Fibroblast of skin of abdomen (primary cell): ENCODE measurements at regions not wholly inside any gene's neighbourhood (a gene's known extent, or its start where the extent isn't known, plus 50 kb on each side); places are given as distances from the start of the nearest gene placed in this dataset.

Source experiments
- DNase-seq: peaks from one replicate; pipeline ENCODE4 v3.0.0-alpha.2; 2013

DNA sequence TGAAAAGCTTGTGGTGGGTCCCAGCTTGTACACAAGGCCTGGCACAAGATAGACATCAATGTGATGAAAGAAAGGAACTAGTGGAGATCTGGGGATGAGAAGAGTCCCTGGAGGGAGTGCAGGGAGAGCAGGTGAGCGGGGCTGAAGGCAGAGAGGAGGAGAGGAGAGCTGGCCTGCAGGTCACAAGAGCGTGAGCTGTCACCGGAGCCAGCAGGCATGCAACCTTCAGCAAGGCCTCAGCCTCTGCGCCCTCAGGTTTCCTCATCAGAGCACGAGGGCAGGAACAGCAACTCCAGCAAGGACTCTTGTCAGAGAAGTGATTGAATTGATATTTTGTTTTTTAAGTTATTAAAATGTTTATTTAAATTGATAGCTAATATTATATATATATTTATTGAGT lies 188.6 kb downstream of the CXCL12 start:
- DNase-seq: no peak

DNA sequence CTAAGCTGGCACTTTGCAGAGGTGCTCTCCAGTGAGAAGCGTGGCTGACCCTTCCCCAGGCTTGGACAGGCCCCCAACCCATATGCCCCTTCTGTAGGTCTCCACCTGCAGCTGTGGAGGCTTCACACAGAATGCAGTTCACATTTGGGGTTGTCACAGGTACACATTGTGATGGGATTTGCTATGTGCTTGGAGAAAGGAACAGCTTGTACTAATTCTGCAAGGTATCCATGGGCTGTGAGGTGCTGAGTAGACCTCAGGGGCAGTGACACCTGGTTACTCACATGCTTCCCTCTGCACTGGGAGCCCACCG lies 188.9 kb downstream of the CXCL12 start:
- DNase-seq: no peak

DNA sequence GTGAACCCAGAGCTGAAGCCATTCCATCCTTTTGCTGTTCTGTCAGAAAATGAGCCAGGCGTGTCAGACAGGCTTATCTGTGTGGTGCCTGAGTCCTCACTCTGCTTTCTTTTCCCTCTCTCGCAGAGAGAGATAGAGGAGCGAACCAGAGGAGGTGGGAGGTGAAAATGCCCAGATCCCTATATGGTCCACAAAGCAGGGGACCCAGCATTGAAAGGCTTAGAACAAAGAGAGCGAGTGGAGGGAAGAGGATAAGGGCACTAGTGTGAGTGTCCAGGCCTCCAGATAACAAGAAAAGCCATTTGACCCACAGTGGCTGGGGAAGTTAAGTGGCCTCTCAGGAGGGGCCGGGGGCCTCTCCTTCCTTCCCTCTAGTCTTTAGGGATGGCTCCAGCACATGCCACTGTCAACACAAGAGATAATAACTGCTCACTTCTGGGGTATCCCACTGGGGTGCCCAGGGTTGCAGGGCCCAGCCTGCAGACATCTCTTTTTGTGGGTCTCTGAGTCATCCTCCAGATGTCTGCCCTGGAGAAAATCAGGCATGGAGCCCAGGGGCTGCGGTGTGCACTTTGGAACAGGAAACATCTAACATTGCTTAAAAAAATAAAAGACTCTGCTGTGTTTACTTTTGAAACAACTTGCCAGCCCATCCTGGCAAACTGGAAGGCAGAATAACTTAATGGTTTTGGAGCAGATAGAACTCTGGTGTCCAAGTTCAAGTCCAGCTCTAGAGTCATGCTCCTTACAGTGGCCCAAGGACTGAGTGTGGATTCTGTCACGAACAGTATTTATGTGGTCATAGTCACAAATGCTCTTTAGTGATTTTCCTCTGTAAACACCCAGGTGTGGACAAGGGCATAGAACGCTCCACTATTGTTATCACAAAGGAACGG lies 189.5 kb downstream of the CXCL12 start:
- peak; percentile 93 for DNase-seq

DNA sequence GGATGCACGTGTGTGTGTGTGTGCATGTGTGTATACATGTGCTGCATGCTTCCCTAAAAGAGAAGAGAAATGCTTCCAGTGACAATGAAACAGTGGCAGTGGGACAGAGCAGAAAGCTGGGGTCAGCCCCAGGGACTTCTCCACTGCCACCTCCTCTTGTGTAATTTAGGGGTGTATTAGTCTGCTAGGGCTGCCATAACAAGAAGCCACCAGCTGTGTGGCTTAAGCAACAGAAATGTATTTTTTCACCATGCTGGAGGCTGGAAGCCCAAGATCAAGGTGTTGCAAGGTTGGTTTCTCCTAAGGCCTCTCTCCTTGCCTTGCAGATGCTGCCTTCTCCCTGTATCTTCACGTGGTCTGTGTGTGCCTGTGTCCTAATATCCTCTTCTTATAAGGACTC lies 190.5 kb downstream of the CXCL12 start:
- DNase-seq: no peak

DNA sequence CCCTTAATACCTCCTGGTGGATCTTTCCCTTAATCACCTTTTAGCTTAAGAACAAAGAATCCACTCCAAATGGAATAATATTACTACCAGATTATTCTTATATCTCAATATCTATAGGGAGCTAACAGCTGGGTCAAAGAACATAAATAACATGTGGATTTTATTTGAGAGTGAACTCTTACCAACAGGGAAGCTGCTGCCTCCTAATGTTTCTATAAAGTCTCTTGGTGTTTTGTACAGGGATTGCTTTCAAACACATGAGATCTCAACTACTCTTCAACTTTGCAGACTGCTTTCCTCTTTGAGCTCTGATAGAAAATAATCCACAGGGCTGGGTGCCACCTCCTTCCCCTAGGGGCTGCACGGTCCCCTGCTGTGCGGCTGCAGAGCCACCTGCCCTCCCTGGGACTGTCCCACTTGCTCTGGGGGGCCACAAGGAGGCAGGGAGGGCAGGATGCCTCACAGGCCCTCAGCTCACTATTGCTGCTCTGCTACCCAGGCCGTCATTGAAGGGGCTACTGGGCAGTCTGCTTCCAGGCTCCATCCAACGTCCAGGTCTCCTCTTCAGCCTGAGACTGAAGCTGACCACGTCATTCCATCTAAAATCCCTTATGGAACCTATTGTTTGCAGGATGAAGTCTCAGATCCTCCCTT lies 191.2 kb downstream of the CXCL12 start:
- DNase-seq: peak; percentile 35

DNA sequence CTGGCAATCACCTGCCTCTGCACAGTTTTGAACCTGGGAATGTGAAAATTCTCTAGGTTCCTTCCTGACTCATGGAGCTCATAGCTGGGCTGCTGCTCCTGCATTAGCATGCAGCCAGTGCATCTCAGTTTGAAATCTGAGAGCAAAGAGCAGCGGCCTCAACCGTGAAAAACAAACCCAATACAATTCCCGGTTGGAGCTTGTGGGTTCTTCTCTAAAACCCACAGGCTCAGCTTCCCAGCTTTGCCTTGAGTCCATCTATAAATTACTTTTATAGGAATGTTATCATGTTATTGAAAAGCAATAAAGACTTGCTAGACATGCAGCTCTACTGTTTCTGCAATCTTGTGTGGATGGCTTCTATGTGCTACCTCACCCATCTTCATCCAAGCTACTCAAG lies 191.7 kb downstream of the CXCL12 start:
- DNase-seq: peak; percentile 49

DNA sequence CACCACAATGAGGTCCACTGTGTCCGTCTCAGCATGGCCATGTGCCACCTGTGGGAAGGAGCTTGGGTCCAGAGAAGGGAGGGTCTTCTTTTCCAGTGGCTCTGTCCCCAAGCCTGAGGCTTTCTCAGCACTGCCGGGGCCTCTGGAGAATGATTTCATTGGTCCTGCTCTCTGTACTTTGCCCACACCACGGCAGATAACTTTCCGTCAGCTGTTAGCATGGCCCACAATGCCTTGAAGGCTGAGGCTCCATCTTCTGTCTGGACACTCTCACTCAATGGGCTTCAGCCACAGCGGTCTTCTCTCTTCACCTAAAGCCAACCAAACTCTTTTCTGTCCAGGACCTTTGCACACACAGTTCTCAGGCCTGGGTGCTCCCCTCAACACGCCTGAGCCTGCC lies 192.5 kb downstream of the CXCL12 start:
- no peak for DNase-seq

DNA sequence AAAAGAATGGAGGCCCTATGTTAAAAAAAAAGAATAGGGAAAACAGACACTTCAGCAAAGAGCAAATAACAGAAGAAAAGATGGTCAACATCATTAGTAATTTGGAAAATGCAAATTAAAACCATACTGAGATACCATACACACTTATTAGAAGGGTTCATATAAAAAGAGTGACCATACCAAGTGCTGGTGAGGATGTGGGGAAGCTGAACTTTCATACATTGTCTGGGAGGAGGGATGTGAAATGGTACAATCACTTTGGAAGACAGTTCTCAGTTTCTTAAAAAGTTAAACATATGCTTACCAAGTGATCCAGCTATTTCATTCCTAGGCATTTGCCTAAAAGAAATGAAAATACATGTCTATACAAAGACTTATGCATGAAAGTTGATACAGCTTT lies 194.4 kb downstream of the CXCL12 start:
- no peak for DNase-seq

DNA sequence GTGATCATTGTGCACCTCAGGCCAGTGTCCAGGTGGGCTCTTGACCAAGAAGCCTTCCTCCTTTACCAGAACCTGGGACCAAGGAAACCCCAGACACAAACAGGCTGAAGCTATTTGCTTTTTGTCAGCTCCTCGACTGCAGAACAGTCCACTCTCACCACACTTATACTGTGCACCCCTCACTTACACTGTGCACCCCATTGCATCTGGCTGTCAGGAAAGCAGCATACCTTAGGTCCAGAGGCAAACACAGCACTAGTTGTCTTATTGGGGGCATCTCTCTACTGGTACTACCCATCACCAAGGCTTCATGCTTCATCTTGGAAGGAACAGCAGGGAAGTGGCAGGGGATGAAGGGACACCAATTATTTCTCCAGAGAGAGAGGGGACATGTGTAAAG lies 198.1 kb downstream of the CXCL12 start:
- no peak for DNase-seq

DNA sequence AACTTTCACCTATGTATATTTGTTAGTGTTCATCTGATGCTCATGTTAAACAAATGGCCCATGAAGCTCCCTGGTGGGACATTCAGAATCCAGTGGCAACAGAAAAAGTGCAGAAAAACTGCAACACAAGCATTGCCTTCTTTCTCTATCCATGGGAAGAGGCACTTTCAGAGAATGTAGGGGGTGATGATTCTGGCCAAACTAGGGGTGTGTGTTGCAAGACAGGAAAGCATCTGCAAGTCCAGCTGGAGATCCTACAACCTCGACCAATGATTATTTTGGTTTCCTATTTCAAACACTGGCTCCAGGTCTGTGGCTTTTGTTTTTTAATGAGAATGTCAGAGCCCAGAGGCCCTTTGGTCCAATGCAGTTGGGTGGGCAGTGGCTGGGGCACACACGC lies 198.7 kb downstream of the CXCL12 start:
- DNase-seq: peak; percentile 51

DNA sequence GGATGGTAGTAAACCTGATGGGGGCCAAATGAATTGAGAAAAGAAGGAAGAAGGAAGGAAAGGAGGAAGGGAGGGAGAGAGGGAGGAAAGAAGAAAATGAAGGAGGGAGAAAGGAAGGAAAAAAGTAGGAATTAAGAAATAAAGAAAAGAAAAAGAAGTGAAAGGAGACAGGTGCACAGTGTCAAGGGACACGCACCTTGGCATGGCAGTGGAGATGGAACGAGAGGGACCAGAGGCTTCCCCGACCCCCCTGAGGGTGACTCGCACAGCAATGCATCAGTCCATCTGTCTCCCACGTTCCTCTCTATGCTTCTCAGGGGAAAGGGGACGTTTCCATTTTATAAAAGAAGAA lies 199.6 kb downstream of the CXCL12 start:
- DNase-seq: no peak

DNA sequence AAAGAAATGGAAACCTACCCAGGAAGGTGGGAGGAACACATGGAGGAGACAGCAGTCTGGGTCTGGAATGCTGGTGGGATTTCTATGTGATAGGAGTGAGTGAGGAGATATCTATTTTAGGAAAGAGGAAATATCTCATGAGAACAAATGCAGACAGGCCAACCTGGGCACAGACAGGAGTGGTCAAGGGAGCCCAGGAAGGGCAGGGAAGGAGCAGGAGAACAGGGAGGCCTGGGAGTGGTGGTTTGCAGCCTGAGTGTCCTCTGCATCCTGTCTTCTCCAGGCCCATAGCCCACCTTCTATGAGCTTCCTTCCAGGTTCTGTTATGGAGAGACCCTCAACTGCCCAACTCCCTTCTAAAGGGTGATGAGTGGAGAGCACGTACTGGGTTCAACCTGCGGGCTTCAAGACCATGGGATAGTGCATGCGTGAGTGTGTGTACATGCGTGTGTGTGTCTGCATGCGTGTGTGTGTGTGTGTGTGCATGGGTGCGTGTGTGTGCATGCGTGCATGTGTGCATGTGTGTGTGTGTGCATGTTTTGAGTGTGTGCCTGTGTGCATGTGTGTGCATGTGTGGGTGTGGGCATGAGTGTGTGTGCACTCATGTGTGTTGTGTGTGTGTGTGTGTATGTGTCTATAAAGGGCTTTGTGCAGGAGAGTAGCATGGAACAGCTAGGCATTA lies 200.1 kb downstream of the CXCL12 start:
- DNase-seq: no peak

DNA sequence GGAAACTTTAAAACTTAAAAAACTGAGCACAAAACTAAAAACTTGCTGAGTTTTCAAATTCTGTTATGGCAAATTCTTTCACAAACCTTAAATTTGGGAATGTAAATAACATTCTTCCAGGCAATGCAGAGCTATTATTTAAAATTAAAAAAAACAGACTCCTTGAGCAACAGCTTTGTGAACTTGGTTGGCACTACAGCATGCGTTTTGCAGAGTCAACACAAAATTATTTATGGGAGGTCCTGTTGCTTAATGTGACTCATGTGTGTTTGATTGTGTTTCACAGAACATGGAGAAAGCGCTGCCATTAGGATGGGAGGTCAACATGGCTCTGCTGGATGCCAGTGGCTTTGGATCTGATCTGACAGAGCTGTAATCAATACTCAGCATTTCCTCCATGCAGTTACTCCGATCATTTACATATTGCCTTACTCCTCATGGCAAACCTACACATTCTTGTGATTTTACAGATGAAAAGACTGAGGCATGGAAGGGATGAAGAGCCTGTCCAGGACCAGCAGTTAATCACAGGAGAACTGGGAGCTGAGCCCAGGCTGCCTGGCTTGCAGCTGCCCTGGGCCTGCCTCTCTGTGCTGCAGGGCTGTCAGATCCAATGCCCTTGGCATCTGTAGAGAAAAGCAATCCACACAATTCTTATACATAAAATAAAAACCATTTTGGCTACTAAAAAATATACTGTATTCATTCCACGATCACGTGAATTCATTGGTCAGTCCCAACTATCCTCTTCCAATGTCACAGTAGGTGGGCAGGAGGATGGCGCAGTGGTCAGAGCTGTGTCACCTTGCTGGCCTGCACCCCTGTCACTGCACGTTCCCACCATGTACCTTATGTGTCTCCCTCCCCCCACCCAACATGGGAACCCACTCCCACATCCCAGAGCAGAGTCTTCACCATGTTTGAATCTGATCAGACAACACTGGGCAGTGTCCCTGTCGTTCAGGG lies 200.9 kb downstream of the CXCL12 start:
- DNase-seq: peak; percentile 76

DNA sequence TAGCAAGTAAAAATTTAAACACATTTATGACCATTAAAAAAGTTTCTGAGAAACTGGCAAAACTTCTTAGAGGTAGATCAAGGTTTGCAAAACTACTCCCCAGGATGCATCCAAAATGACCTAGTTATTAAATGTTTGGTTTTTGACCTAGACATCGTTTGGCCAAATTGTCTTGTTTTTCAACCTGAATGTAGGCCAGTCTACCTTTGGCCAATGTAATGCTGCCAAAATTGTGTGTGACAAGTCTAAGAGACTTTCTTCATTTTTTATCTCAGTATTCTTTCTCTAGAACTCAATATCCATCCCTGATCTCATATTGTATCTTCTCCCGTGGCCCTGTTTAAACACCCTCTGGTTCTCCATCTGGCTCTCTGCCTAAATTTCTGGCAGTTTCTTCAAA lies 202.0 kb downstream of the CXCL12 start:
- DNase-seq: no peak

DNA sequence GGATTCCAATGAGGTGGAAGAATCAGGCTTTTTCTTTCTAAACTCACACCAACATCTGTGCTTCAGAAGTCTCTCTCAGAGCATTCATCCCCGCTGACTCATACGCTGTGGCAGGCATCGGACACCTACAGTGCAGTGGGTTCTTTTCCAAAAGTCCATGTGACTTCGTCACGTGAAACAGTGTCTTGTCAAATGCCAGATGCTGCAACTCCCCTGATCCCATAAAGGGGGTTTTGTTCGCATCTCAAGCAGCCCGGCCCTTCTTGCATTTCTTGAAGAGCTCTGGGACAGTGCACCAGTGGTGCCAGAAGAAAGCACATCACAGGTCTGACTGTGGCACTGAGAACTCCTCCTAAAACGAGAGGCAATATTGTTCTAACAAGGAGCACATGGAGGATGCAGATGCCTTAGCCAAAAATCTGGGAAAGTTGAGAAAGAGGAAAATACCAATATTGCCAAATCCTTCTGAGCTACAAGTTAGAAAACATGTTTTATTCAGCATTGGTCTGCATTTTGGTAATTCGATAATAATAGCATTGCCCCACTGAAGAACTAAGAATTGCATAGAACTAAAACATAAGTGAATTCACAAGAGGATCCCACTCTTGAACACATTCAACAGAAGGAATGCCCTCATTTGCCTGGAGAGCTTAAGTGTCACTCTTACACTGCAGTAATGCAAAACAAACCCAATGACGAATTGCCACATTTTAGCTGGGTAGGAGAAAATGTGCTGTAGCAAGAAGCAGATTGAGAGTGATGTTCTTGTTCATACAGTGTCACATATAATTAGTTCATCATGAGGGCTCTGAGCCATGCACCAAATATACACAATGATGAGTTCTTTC lies 204.4 kb downstream of the CXCL12 start:
- DNase-seq: peak; percentile 99

DNA sequence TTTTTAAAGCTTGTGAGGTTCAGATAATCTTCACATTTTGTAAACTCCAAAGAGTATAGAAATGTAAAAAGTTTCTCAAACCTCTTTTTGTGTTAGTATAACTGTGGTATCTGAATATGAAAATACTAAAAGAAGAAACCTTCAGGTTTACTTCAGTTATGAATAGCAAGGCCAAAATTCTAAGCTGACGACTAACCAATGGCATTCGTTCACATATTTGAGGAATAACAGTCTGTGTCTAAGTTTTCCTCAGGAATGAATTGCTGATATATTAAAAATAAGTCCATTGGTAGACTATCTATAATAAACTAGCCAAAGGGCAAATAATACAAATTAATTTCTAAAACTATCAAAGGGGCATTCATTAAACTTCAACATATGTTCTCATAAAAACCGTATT lies 206.0 kb downstream of the CXCL12 start:
- DNase-seq: peak; percentile 43

DNA sequence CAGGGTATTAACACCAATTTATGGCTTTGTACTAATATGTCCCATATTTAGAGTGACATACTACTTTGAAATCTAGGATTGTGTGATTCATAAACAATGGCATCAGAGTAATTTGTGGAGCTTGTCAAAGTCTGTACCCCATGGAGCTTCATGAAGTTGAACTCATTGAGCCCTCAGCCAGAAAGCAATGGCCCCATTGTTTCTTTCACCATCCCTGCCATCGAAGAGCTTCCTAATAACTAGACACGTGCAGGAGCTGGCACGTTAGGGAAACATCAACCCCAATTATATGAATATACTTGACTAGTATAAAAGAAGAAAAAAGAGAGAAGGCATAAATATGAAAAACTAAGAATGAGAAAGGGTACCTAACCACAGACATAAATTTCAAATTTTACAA lies 206.6 kb downstream of the CXCL12 start:
- peak; percentile 18 for DNase-seq

DNA sequence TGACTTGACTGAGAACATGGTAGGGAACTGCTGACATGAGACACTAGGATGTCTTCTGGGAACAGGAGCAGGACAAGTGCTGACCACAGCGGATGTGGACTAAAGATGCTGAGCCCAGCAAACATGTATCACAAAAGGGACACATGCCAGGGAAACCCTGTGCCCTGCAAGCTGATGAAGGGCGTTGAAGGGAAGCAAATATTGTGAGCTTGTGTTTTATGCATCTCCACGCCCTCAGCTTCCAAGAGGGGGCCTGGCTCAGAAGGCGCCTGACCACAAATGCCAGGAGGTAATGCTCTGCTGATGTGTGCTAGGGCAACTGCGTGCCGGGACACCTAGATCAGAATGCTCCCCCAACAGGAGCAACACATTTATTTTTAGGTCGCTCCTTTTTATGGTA lies 207.3 kb downstream of the CXCL12 start:
- DNase-seq: no peak

DNA sequence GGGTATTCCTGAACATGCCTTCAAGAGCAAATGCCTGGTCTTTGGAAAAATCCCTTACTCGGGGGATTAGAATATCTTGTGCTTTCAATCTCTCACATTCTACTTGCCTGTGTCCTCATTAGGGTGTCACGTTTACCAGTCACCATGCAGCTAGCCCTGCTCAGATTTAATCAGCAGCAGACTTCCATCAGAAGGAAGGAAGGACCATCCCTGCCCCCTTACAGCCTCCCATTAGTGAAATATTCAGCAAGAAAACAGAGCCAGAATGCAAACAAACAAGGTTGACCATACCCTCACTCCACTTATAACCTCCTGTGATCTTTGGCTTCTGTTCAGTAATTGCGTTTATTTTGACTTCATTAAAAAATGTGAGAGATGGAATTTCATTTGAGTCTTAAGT lies 208.6 kb downstream of the CXCL12 start:
- DNase-seq: no peak

DNA sequence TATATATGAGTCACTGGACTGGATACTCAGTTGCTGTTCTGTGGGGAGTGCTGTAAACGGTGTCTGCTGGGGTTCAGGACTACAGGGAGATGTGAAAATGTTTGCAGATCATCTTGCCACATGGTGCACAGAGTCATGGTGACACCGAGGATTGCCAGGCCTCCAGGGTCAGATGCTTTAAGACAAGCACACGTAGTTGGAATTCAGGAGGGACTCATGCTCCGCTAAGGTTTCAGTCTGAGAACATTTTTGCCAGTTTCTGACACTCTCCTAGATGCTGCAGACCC lies 211.3 kb downstream of the CXCL12 start:
- peak; percentile 49 for DNase-seq

DNA sequence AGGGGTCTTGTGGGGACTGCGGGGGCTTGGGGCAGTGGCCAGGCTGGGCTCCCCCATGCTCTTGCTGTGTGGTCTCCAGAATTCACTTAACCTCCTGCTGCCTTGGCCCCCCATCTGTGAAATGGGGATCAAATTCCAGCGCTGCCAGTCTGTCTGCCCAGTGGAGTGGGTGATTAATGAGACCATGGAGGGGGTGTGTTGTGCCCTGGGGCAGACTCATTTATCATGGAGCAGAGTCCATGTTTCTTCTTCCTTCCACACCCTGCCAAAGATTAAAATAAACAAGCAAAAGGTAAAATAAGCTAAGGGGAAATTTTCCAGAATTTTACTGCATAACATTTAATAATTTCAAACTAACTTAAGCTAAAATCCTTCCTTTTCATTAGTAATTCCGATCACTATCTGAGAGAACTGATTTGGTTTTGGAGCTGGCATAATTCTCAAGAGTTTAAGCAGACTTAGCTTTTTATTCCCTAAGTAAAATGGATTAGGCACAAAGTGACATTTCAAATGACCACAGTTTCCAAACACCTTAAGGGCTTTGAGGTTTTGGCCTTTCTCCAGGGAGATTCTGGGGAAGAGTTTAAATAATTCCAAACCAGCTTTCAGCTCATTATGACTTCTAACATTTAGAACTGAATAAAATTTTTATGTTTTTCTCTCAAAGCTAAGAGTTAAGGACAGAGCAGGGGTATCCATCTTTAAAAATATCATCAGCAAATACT lies 211.9 kb downstream of the CXCL12 start:
- DNase-seq: no peak
